Hepatic stellate cell (primary cell): ENCODE measurements at regions not wholly inside any gene's neighbourhood (a gene's known extent, or its start where the extent isn't known, plus 50 kb on each side); places are given as distances from the start of the nearest gene placed in this dataset.
"Not testable (repeated sequence)": the region's sequence is repeated elsewhere in the genome, so short reads cannot be mapped to it uniquely, and the experiment has no call there.

Source experiments
- DNase-seq: peaks from one replicate; pipeline ENCODE4 v3.0.0; 2011; ENCODE audit warnings: low spot score

DNA sequence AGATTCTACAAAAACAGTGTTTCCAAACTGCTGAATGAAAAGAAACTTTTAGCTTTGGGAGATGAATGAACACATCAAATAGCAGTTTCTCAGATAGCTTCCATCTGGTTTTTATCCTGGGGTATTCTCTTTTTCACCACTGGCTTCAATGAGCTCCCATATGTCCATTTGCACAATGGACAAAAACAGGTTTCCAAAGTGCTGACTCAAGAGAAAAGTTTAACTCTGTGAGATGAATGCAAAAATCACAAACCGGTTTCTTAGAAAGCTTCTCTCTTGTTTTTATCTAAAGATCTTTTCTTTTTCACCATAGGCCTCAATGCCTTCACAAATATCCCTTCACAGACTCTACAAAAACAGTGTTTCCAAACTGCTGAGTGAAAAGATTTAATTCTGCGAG lies 1089.2 kb downstream of the PRIM2 start:
- DNase-seq, result not testable (repeated sequence)

DNA sequence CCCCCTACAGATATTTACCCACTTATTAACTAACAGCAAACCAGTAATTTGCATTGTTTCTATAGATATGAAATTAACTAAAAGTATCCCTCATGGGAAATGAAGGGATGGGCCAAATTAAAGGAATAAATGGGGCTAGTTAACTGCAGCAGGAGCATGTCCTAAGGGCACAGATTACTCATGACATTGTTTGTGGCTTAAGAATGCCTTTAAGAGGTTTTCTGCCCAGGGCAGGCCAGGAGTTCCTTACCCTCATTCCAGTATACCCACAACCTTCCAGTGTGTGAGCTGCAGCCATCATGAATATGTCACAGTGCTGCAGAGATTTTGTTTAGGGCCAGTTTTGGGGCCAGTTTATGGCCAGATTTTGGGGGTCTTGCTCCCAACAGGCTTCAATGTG lies 1101.9 kb downstream of the PRIM2 start:
- no peak for DNase-seq
